Panc1 (cell line): ENCODE measurements at regions not wholly inside any gene's neighbourhood (a gene's known extent, or its start where the extent isn't known, plus 50 kb on each side); places are given as distances from the start of the nearest gene placed in this dataset.

ENCODE experiments used
- ATAC-seq: fragments of 200-7000 bp; cut with Tn5 transposase; 2 replicates; pipeline ENCODE4 v1.9.1; 2020; ENCODE audit warnings: mild to moderate bottlenecking, moderate library complexity
- BruUV-seq: library from RNA; stranded (reverse); fragments of 400-500 nt; replicated peaks from 2 replicates; lab custom pipeline; 2021; lab: Mats Ljungman, UMichigan
- CTCF ChIA-PET: fragments of 300-600 bp; sonication (Branson Sonifier 250); formaldehyde crosslinking; loops from one replicate; lab custom pipeline; 2022; ENCODE audit warnings: antibody characterized with exemption; lab: Charles Lee
- POLR2A ChIA-PET: fragments of 300-600 bp; sonication (Branson Sonifier 250); formaldehyde crosslinking; loops from one replicate; lab custom pipeline; 2022; ENCODE audit warnings: antibody characterized with exemption; lab: Charles Lee
- DNase-seq: peaks from one replicate; pipeline ENCODE4 v3.0.0-alpha.2; 2010; ENCODE audit warnings: low read depth, low spot score
- H3K27ac ChIP-seq: 2 replicates; pipeline ENCODE4 v1.5.1; 2011; ENCODE audit warnings: mild to moderate bottlenecking, low read length, inconsistent platforms
- H3K27me3 ChIP-seq: fragments of 200-500 bp; sonication (Bioruptor generic); 2 replicates; pipeline ENCODE4 v1.6.0; 2014; ENCODE audit warnings: low read length, inconsistent platforms; ENCODE audit not compliant: control insufficient read depth, insufficient read depth
- H3K36me3 ChIP-seq: fragments of 200-500 bp; sonication (Bioruptor generic); 2 replicates; pipeline ENCODE4 v1.5.1; 2014; ENCODE audit warnings: inconsistent platforms, mild to moderate bottlenecking, low read length, moderate library complexity; ENCODE audit not compliant: control insufficient read depth, insufficient read depth
- H3K4me1 ChIP-seq: 2 replicates; pipeline ENCODE4 v1.5.1; 2011; ENCODE audit warnings: inconsistent platforms, mild to moderate bottlenecking, low read length, moderate library complexity; ENCODE audit not compliant: control insufficient read depth, insufficient read depth
- H3K4me3 ChIP-seq, 2 experiments: 2 replicates each; pipeline ENCODE4 v1.5.1; 2011 to 2012; ENCODE audit warnings: low read depth in 2 of 2, low read length in 2 of 2, mild to moderate bottlenecking in 2 of 2, inconsistent platforms in 1 of 2, moderate library complexity in 1 of 2
- H3K9me3 ChIP-seq: fragments of 200-500 bp; sonication (Bioruptor generic); 2 replicates; pipeline ENCODE4 v1.5.1; 2014; ENCODE audit warnings: low read depth, mild to moderate bottlenecking, inconsistent platforms, low read length, moderate library complexity; ENCODE audit not compliant: control insufficient read depth, insufficient read depth
- POLR2AphosphoS5 ChIP-seq: IDR thresholded peaks from 2 replicates; pipeline ENCODE4 v1.6.1; 2012; ENCODE audit warnings: mild to moderate bottlenecking, low read depth, low read length, moderate library complexity
- REST ChIP-seq, 2 experiments: IDR thresholded peaks; 2 replicates each; pipeline ENCODE4 v1.6.1; 2011 to 2012; ENCODE audit warnings: low read depth in 2 of 2, control low read depth in 1 of 2, low read length in 1 of 2, mild to moderate bottlenecking in 1 of 2, moderate library complexity in 1 of 2; ENCODE audit not compliant: insufficient read depth in 1 of 2
- SIN3A ChIP-seq: IDR thresholded peaks from 2 replicates; pipeline ENCODE4 v1.6.1; 2012; ENCODE audit warnings: low read depth, mild to moderate bottlenecking, low read length, moderate library complexity, borderline replicate concordance; ENCODE audit not compliant: insufficient read depth
- TCF7L2 ChIP-seq: IDR thresholded peaks from 2 replicates; pipeline ENCODE4 v1.6.1; 2011; ENCODE audit warnings: mild to moderate bottlenecking, low read depth, low read length, inconsistent platforms
- in situ Hi-C: cut with HindIII; loops from 2 replicates; pipeline ENCODE4 v1.10.0; 2016; ENCODE audit warnings: low sequenced_read_pairs, low pct_unique_long_range_greater_than_20kb
- intact Hi-C: fragments of 100-400 bp; cut with micrococcal nuclease; formaldehyde crosslinking; loops from one replicate; pipeline ENCODE4 v1.10.0; 2022; ENCODE audit not compliant: unreplicated experiment
- TF ChIP-seq, protein P1 (sequence below): fragments of 450-650 bp; IDR thresholded peaks from 2 replicates; pipeline ENCODE4 v1.5.1; 2017; ENCODE audit warnings: mild to moderate bottlenecking

DNA sequence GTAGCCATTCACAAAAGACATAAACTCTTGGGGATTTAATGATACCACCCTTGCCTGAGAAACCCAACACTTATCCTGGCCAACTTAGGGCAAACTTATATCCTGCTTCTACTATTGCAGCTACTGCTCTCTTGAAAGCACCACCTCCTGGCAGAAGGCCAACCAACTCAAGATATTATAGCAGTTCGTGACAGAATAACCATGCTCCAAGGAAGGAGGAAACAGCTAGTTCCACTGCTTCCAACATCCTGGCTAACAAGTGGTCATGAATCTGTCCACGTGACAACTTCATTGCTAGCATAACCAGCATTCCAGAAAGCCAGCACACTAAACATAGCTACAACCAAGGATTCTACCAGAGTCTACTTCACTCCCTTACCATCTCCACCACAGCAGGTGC is 1037.5 kb downstream of the TBL1XR1 start:
- ChIA-PET POLR2A (no interaction called here), CTCF (no interaction called here)
- intact Hi-C loops (no loop called here), in situ Hi-C loops (no loop called here)
- ATAC-seq (no peak), DNase-seq (no peak)
- TF ChIP-seq POLR2AphosphoS5 (no peak), REST (IDR thresholded peaks at IDR 0.05; ENCODE audit: insufficient read depth in 1 of 2, low read depth in 2 of 2, low read length in 1 of 2) (no peak), SIN3A (no peak), TCF7L2 (no peak)
- TF ChIP-seq, protein P1, sequence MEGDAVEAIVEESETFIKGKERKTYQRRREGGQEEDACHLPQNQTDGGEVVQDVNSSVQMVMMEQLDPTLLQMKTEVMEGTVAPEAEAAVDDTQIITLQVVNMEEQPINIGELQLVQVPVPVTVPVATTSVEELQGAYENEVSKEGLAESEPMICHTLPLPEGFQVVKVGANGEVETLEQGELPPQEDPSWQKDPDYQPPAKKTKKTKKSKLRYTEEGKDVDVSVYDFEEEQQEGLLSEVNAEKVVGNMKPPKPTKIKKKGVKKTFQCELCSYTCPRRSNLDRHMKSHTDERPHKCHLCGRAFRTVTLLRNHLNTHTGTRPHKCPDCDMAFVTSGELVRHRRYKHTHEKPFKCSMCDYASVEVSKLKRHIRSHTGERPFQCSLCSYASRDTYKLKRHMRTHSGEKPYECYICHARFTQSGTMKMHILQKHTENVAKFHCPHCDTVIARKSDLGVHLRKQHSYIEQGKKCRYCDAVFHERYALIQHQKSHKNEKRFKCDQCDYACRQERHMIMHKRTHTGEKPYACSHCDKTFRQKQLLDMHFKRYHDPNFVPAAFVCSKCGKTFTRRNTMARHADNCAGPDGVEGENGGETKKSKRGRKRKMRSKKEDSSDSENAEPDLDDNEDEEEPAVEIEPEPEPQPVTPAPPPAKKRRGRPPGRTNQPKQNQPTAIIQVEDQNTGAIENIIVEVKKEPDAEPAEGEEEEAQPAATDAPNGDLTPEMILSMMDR, result no peak
- Histone ChIP-seq H3K4me1 (no peaks in the 10 kb centered on the region), H3K27ac (no peak overlapping the region), H3K36me3 (no peaks in the 10 kb centered on the region), H3K4me3 (no peak overlapping the region), H3K27me3 (no peaks in the 10 kb centered on the region), H3K9me3 (no peaks in the 10 kb centered on the region)
- no TSS peak for BruUV-seq

DNA sequence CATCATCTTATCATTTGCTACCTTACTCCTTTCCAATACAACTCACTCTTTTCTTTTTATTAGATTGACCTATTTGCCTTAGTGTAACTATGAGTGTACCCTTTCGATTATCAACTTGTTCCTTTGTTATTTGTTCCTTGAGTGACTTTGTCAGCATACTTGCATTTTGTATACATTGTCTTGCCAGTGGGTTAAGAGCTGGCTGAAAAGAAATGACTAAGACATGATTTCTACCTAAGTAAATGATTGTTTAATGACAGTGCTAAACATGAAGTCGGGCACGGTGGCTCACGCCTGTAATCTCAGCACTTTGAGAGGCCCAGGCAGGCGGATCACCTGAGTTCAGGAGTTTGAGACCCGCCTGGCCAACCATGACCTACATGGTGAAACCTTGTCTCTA is 1042.3 kb downstream of the TBL1XR1 start:
- in situ Hi-C loops, result no loop called here
- DNase-seq (no peak), ATAC-seq (no peak)
- POLR2A ChIA-PET, result no interaction called here
- CTCF ChIA-PET, result no interaction called here
- no TSS peak for BruUV-seq
- Histone ChIP-seq H3K27ac (no peak overlapping the region), H3K27me3 (no peaks in the 10 kb centered on the region), H3K9me3 (no peaks in the 10 kb centered on the region), H3K36me3 (no peaks in the 10 kb centered on the region), H3K4me3 (no peak overlapping the region), H3K4me1 (no peaks in the 10 kb centered on the region)
- no peak for TF ChIP-seq TCF7L2
- no peak for TF ChIP-seq SIN3A
- no peak for TF ChIP-seq POLR2AphosphoS5
- TF ChIP-seq, protein P1, result no peak
- TF ChIP-seq REST (IDR thresholded peaks at IDR 0.05; ENCODE audit: insufficient read depth in 1 of 2, low read depth in 2 of 2, low read length in 1 of 2), result no peak
- intact Hi-C loops, result no loop called here
